GM19035 (cell line): ENCODE measurements at regions not wholly inside any gene's neighbourhood (a gene's known extent, or its start where the extent isn't known, plus 50 kb on each side); places are given as distances from the start of the nearest gene placed in this dataset.

Source experiments
- ATAC-seq: cut with Tn5 transposase; IDR thresholded peaks from one replicate; pipeline ENCODE4 v1.9.1; 2021; ENCODE audit not compliant: unreplicated experiment

DNA sequence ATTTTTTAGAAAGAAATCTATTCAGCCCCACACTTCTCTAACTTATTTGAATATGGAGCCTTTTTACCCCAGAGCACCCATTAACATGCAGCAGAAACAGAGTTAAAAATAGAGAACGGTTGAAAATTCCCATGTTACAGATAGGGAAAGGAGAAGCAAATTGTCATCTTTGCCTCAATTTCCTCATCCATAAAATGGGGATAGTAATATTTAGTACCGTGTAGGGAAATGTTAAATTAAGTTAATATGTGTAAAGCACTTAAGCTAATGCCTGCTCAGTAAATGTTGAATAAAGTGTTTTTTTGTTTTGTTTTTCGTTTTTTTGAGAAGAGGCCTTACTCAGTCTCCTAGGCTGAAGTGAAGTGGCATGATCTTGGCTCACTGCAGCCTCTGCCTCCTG is 50.3 kb downstream of the NAV1 start:
- no peak for ATAC-seq

DNA sequence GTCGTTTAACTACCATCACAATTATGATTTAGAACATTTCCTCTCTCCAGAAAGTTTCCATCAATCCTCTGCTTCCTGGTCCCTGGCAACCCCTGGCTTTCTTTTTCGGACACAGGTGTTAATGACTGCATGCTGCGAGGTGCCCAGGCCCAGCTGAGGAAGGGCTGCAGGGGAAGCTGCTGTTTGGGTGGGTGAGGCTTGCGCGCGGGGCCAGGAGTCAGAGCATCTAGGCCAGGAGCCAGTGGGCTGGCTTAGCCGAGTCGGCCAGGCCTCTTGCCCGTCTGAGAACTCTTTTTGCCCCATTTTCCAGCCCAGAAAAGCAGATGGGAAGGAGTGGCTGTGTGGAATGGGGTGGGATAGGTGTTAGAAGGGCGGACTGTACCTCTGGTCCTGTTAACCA is 51.5 kb downstream of the NAV1 start:
- ATAC-seq, result no peak

DNA sequence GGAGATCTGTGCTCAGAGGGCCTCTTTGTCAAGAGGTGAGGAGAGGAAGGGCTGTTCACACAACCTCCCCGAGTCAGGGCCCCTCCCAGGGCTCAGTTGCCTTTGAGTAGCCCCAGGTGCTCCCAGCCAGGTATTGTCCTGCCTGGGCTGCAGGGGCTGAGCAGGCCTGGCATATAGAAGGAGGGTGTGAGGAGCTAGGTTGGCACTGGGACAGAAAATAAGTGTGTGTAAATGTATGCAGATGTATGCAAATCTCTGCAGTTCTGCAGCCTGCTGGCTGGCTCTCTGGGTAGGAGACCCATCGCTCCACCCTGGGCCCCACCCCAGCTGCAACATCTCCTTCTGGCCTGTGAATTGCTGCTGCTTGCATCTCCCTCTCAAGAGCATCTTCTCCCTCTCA is 52.4 kb downstream of the NAV1 start:
- no peak for ATAC-seq

DNA sequence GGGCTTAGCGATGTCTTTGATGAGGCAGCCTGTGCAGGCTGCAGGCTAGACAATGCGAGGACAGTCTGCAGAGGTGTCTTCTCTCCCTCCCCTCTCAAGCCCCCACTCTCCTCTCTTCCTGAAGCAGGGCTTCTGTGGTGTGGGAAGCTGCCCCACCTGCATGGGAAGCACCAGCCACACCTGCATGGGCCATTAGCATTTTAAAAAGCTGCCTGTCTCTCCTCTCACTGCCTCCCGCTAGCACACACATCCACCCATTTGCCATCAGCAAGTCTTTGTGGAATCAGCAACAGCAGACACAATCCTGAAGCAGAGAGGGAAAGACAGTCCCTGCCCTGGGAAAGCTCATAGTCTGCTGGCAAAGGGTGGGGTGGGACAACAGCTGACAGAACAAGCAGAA is 53.1 kb downstream of the NAV1 start:
- no peak for ATAC-seq

DNA sequence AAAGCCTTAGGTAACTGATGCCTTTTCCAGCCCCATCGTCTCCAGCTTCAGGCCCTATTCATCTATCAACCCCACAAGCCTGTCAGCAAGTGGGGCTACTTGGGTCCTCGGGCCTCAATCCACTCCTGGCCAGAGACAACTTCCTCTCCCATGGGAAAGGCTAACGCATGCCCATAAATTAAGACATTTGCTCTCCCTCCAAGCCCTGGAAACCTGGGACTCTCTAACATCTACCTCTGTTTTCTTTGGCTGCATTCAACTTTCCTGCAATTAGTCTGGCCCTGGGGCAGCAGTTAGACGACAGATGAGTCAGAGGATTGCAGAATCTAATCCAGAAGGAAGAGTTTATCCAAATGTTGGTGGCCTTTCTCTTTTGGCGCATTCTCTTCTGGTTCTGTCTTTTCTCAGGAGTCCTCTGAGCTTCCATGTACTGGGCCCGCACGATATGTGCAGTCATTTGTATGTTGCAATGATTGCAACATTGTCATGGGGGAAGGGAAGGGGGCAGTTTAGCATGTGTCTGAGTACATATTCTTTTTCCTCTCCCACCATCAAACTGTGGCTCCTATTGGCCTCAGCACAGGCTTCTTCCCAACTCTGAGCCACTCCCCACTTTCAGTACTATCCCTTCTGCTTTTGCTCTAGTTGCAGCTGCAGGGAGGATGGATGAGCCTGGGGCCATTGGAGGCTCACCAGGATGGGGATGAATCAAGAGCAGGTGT is 54.4 kb downstream of the NAV1 start:
- no peak for ATAC-seq

DNA sequence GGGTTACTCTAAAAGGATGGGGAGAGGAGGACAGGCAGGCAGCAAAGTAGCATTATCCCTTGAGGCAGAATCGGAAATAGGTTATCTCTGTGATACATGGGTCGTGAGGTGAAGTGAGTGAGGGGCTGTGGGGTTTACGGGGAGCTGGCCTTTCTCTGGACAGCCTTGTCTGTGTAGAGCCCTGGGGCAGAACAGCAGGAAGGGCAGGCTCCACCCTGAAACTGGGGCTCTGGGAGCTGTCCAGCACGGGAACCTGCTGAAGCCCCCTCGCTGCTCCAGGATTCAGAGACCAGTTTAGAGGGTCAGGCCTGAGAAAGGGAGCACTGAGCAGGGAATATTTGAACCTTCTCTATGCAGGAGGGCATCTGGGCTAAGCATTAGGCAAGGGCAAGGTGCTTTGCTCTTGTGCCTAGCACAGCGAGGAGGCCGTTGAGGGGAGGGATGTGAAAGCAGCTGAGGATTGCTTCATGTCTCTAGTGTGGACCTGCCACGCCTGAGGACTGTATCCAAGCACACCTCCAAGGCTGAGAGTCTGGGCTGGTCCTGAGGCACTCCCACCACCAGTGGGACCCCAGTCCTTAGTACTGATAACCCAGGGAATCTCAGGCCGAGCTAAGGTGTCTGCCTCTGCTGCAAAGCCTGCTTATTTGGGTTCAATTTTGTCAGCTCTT is 55.8 kb downstream of the NAV1 start:
- ATAC-seq, result no peak

DNA sequence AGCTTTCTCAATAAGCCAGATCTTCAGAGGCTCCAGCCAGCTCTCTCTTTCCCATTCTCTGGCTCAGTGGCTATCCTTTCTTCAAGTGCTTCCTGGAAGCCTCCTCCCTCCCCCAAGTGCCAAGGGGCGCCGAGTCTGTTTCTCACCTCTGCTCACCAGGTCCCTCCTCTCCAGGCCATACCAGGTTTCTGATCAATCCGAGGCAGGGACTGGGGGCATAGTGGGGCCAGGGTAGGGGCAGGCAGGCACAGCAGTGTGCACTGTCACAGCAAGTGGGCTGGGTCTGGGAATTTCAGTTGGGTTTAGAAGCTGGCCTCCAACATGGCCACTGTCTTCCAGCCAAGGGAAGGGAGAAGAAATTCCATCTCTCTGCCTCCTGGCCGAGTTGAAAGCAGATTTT is 56.5 kb downstream of the NAV1 start:
- ATAC-seq, result no peak

DNA sequence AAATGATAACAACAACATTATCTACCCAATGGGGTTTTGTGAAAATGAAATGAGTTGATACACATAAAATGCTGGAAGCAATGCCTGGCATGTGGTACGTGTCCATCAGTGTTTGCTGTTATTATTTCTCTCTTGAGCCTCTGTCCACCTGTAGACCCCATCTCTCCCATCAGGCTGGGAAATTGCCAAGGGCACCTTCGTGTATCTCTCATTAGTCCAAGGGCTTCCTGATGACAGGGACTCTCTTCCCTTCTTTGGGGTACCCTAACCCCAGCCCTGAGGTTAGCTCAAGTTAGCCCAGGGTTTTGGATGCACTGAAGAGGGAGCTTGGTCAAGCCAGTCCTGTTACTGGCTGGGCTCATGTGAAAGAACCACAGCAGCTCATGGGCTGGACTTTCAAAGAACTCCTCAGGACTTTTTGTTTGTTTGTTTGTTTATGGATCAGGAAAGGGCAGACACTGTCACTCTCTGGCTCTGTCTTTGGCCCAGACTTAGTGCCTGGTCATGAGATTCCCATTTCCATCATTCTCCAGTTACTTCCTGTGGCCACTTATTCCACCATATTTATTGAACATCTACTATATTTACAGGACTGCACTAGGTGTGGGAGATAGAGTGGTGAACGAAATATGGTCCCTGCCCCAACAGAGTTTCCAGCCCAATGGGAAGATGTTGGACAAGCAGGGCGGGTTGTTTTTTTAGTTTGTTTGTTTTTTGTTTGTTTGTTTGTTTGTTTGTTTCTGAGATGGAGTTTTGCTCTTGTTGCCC is 57.4 kb downstream of the NAV1 start:
- ATAC-seq, result no peak

DNA sequence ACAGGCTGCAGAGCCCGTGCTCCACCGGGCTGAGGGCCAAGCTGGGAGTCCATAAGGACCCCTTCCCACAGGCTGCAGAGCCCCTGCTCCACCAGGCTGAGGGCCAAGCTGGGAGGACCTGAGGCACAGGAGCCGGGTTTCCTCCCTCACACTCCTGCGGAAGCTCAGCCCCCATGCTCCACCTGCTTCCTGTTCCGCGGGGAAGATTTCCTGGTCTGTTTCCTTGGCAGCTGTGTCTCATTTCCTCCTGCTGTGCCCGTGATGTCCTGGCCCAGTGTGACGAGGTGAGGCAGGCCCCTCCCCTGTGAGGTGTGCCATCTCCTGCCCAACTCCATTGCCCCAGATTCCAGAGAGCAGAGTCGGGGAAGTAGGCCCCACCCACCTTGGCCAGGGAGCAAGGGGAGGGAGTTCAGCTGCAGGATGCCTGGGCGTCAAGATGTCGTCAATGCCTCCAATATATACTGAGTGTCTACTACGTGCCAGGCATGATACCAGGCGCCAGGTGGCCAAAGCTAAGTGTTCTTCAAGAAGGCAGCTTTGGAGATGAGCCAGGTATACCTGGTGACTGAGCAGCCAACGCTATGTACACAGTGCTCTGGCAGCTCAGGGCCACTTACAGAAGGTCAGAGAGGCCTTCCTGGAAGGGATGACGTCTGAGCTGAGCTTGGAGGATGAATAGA is 58.8 kb downstream of the NAV1 start:
- no peak for ATAC-seq

DNA sequence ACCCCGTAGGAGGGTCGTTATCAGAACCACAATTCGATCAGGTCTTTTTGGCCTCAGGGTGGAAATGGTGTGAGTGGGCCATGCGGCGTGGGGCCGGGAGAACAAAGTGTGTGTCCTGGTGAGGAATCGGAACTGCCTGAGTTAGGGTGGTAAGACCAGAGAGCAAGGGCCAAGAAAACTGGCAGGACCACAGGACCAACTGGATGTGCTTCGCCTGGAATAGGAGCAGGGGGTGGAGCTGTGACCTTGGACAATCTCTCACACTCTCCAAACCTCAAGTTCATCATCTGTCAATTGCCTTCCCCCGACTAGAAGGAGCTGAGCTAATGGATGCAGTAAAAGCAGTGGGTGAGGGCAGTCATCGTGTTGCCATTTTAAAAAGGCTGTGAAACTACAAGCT is 59.5 kb downstream of the NAV1 start:
- no peak for ATAC-seq

DNA sequence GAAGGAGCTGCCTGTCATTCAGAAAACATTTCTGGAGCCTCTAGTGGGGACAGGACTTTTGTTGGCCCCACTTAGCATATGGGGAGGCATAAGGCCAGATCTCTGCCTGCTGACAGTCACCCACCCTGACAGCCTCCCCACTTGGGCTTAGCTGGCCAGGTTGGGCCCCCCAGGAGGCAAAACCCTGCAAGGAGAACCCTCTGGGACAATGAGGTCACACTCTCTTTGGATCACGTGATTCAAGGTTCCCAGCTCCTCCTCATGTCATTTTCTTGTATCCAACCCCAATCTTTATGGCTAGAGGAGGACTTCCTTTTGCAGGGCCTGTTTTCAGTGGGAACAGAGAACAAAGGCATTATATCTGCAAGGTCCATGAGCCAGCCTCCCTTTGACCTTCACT is 60.0 kb downstream of the NAV1 start:
- no peak for ATAC-seq

DNA sequence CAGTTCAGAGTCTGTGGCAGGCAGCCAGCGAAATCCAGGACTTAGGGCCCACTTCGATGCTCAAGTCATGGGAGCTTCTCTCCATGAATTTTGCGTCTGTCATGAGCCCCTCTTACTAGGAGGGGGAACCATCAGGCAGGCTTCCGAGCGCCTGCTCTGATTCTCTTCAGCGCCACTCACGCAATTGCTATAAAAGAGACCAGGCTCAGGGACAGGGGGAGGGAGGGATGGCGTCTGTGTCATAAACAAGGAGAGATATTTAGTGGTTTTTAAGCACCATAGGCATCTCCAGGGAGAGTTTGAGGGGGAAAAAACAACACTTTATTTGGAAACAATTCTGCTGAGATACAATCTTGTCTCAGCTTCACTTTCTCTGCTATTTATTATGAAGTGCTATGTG is 60.6 kb downstream of the NAV1 start:
- no peak for ATAC-seq

DNA sequence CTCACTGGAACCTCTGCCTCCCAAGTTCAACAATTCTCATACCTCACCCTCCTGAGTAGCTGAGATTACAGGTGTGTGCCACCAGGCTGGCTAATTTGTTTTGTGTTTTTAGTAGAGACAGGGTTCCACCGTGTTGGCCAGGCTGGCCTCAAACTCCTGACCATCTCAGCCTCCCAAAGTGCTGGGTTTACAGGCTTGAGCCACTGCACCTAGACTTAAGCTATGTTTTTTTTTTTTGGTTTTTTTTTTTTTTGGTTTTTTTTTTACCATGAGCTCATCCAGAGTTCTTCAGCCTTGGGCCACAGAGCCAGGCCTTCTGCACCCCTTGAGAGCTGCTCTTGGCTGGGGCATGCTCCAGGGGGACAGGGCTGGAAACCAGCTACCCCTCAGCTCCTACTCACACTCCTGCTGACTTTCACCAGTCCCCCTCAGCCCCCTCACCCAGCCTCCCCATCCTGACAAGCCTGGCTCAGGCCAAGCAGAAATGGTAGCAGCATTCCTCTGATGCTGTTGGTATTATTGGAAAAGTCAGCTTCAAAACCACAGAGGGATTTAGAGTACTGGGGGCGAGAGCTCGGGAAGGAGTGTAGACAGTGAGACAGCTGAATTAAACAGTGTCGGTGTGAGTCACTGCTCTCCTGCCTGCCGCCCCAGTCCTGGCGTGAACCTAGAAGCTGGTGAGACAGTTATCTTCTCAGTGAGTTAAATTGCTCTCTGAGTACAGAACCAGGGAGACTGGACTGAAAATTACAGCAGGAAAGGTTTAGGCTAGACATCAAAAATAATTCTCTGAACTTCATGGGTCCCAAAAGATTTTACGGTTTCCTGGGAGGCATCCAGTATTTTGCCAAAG is 63.7 kb downstream of the NAV1 start:
- no peak for ATAC-seq

DNA sequence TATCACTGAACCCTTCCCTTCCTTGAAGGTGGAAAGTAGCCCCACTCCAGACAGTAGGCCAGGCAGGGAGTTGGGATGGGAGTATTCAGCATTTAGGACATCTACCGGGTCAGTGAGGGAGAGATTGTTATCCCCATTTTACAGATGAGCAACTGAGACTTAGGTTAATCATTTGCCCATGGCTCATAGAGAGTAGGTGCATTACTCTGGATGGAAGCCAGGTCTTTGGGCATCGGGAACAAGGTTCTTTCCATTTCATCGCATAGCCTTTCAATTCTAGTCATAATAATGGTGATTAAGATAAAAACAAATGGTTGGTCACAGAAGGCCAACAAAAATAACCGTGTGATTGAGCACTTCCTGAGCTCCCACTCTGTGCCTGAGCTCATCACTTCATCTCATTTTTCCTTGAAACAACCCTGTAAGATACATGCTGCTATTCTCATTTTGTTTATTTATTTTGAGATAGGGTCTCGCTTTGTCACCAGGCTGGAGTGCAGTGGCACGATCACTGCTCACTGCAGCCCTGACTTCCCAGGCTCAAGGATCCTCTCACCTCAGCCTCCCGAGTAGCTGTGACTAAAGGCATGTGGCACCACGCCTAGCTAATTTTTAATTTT is 64.8 kb downstream of the NAV1 start:
- ATAC-seq, result no peak

DNA sequence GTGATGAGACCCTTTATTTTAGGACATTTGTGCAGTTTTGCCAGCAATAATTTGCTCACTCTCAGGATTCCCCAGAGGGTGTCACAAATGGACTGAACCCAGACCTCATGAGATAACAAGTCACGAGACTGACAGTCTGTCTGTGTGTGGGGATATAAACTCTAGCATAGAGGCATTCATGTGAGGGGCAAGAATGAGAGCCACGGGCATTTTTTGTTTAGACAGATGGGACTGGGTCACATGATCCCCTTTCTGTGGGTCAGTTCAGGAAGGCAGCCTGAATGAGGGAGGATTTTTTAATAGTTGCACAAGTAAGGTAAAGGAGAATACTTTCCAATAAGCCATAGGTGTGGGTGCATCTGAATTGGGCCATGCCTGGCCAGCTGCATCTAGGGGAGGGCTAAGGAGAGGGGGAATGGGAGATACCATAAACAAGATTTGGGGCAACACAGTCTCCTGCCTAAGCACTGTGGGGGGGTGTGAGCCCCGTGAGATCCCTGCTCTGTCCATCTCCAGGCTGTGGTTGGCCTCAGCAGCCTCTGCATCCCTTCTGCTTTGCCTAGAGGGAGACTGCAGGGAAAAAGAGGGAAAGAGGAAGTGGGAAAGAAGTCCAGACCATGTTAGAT is 66.6 kb downstream of the NAV1 start:
- ATAC-seq, result no peak

DNA sequence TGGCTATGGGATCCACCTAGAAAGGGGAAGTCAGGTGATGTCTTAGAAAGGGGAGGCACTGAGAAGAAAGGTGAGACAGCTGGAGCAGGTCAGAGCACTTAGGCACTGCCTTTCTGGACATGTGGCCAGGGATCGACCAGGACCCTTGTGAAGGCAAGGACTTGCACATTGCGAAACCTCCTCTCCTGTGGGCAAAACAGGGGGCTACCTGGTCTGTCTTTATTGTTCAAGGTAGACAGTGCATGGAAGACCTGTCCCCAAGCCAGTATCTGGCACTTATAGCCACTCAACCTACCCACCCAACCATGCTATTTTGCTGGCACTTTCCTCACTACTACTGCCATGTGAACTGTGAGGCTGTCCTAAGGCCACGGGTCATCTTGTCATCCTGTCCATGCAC is 67.2 kb downstream of the NAV1 start:
- no peak for ATAC-seq

DNA sequence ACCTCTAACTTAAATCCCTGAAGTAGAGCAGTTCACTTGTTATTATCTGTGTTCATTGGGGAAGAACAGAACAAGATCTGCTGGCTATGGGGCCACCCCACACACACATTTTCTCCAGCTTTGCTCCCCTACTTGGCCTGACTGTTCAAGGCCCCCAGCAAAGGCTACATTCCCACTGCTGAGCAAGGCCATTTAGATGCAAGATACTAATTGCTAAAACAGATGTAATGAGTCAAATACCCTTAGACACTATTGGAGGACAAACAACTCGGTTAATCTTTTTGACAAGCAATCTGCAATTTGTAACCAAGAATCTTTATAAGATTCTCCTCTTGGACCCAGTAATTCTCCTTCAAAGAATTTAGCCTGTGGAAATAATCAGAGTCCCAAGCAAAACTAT is 67.7 kb downstream of the NAV1 start:
- ATAC-seq, result no peak

DNA sequence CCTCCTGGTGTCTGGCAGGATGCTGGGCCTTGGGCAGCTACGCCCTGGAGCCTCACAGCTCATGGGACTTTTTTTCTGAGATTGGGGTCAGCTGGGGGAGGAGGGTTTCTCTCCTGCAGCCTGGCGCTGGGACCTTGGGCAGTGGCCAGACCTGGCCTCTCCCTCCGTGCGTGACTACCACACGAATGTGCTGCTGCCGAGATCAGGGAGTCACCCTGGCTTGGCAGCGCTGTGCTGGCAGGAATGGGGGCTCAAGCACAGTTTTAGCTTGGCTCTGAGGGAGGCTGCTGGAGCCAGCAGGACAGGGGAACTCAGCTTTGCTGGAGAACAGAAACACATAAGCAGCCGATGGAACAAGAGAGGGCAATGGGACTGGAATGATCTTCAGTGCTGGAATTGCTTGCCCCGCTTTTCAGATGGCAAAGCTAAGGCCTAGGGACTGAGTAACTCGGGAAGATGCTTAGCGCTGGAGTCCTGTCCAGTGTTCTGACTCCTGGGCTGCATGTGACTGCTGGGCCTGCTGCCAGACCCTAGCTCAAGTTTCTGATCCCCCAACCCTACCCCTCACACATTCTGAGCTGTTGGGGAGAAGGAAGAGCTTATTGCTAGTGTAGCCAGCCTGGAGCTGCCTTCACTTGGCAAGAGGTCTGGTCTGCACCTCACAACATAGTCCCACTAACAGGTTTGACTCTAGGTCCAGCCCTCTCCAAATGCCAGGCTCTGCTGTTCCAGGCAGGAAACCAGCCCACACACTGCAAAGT is 69.9 kb downstream of the NAV1 start:
- ATAC-seq, result no peak

DNA sequence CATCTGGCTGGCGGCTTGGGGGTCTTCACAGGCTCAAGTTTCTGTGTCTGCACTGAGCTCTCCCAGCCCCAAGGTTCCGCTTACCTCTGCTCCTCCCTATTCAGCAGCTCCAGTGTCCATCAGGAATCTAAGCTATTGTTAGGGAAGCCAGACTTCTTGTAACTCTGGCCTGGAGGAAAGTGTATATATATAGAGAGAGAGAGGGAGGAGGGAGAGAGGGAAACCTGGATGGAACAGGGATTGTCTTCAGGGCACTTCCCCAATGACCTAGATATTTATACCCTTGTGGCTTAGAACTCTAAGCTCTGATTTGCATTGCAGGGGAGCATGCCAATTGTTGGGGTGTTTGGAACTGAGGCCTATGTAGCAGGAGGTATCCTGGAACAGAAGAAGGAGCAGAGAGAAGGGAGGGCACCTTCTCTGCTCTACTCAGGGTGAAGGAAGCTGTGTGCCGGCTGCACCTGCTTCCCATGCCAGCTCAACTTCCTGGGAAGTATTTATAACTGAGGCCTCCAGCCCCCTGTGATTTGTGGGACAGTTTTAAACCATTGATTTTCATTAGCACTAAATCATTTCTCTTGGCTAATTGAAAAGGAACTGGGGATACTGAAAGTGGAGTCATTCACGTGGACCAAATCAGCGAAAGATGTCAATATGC is 70.9 kb downstream of the NAV1 start:
- ATAC-seq, result no peak
